ENCODE measurements at regions not wholly inside any gene's neighbourhood (a gene's known extent, or its start where the extent isn't known, plus 50 kb on each side); places are given as distances from the start of the nearest gene placed in this dataset.

- Mint-ChIP-seq H3K4me1 (peaks cover 12% of the 10 kb centered on the region), H3K36me3 (ENCODE audit: low read depth) (peaks cover 16% of the 10 kb centered on the region), H3K27me3 (ENCODE audit: low read depth, poor library complexity) (peaks cover 4% of the 10 kb centered on the region), H3K9me3 (no peaks in the 10 kb centered on the region), H3K27ac (no peak overlapping the region), H3K4me3 (no peak overlapping the region)
- no peak for DNase-seq
- no peak for TF ChIP-seq CTCF (IDR thresholded peaks at IDR 0.05)
Observed at GRCh38 chr7:66537380-66537779, 91.3 kb upstream of the KCTD7 start.

GRCh38 chr7:66537876-66538275 lies 90.8 kb upstream of the KCTD7 start:
- Mint-ChIP-seq H3K9me3 (no peaks in the 10 kb centered on the region), H3K36me3 (ENCODE audit: low read depth) (peaks cover 16% of the 10 kb centered on the region), H3K27me3 (ENCODE audit: low read depth, poor library complexity) (peaks cover 4% of the 10 kb centered on the region), H3K4me1 (peaks cover 17% of the 10 kb centered on the region), H3K27ac (no peak overlapping the region), H3K4me3 (no peak overlapping the region)
- no peak for TF ChIP-seq CTCF (IDR thresholded peaks at IDR 0.05)
- DNase-seq, result no peak

- Mint-ChIP-seq H3K36me3 (ENCODE audit: low read depth) (peaks cover 15% of the 10 kb centered on the region), H3K9me3 (no peaks in the 10 kb centered on the region), H3K4me1 (peaks cover 25% of the 10 kb centered on the region), H3K27ac (peak overlapping the region; percentile 86), H3K27me3 (ENCODE audit: low read depth, poor library complexity) (peaks cover 4% of the 10 kb centered on the region), H3K4me3 (no peak overlapping the region)
- TF ChIP-seq CTCF (IDR thresholded peaks at IDR 0.05), result no peak
- DNase-seq, result no peak
Observed at GRCh38 chr7:66539264-66539623, 89.4 kb upstream of the KCTD7 start.

GRCh38 chr7:66539902-66540375 lies 88.7 kb upstream of the KCTD7 start:
- Mint-ChIP-seq H3K9me3 (no peaks in the 10 kb centered on the region), H3K27ac (peak overlapping the region; percentile 86), H3K27me3 (ENCODE audit: low read depth, poor library complexity) (peaks cover 4% of the 10 kb centered on the region)

GRCh38 chr7:66542049-66542448 lies 86.6 kb upstream of the KCTD7 start:
- no peak for TF ChIP-seq CTCF (IDR thresholded peaks at IDR 0.05)
- H3K36me3 Mint-ChIP-seq (ENCODE audit: low read depth), result peaks cover 25% of the 10 kb centered on the region
- H3K9me3 Mint-ChIP-seq, result no peaks in the 10 kb centered on the region
- H3K4me3 Mint-ChIP-seq, result no peak overlapping the region
- H3K27me3 Mint-ChIP-seq (ENCODE audit: low read depth, poor library complexity), result peaks cover 4% of the 10 kb centered on the region
- DNase-seq, result no peak
- no peak overlapping the region for H3K27ac Mint-ChIP-seq
- peaks cover 21% of the 10 kb centered on the region for H3K4me1 Mint-ChIP-seq

More at GRCh38 chr7:66539902-66540375, 88.7 kb upstream of the KCTD7 start:
- TF ChIP-seq CTCF (IDR thresholded peaks at IDR 0.05), result no peak
- H3K4me1 Mint-ChIP-seq, result peaks cover 25% of the 10 kb centered on the region
- H3K36me3 Mint-ChIP-seq (ENCODE audit: low read depth), result peaks cover 14% of the 10 kb centered on the region
- H3K4me3 Mint-ChIP-seq, result no peak overlapping the region
- no peak for DNase-seq

GRCh38 chr7:66542528-66543269 lies 86.0 kb upstream of the KCTD7 start:
- peaks cover 31% of the 10 kb centered on the region for H3K36me3 Mint-ChIP-seq (ENCODE audit: low read depth)
- H3K4me1 Mint-ChIP-seq, result peaks cover 21% of the 10 kb centered on the region
- DNase-seq, result no peak
- H3K27ac Mint-ChIP-seq, result peak overlapping the region; percentile 96
- H3K4me3 Mint-ChIP-seq, result no peak overlapping the region
- no peak for TF ChIP-seq CTCF (IDR thresholded peaks at IDR 0.05)
- no peaks in the 10 kb centered on the region for H3K9me3 Mint-ChIP-seq
- peaks cover 4% of the 10 kb centered on the region for H3K27me3 Mint-ChIP-seq (ENCODE audit: low read depth, poor library complexity)
